ENCODE measurements at regions not wholly inside any gene's neighbourhood (a gene's known extent, or its start where the extent isn't known, plus 50 kb on each side); places are given as distances from the start of the nearest gene placed in this dataset.
"Not testable (repeated sequence)": the region's sequence is repeated elsewhere in the genome, so short reads cannot be mapped to it uniquely, and the experiment has no call there.

DNA sequence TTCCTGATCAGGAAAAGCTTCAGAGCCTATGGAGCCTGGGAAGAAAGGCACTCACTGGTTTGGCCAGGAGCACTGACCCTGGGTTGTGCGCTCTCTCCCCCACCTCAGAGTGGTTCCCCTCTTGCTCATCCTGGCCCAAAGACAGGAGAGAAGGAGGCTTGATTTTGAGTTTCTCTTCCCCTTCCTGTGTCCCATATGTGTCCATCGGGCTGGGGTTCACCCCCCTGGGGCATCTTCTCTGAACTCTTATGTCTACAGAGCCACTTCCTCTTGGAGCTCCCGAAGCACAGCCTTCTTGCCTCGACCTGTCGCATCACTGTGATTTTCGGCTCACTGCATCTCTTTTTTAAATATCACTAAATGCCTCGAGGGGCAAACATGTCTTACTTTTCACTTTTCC lies 692.3 kb downstream of the RNF144A start:
- DNase-seq, result no peak

DNA sequence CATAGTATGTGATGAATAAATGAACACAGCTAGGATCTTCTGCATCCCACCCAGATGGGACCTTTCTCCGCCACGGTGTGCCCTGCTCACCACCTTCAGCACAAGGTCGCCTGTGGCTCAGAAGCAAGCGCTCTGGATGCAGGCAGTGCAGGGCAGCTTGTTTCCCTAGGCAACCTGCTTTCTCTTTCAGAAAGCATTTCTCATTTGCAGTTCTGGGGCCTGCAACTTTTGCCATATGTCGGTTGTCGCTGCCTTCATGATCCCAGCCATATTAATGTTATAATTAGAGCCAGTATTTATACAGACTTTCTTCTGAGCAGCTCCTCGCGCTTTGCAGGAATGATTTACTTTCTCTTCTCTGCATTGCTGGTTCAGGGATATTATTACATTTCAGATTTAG lies 692.8 kb downstream of the RNF144A start:
- DNase-seq, result no peak

DNA sequence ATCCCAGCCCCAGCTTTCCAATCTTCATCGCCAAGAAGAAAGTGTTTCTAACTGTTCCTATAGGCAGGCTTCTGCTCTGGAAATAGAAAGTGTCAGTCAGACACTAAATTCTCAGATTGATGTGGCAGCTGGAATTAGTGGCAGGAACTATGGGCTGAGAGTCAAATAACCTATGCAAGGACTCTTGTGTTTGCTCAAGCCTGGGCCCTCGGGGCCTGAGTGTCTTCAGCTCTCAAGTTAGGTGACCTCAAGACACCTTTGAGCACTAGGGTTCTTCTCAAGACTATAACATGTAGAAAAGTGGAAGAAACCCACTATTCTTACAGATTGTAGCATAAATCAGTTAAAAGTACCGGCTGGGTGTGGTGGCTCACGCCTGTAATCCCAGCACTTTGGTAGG lies 694.5 kb downstream of the RNF144A start:
- no peak for DNase-seq

DNA sequence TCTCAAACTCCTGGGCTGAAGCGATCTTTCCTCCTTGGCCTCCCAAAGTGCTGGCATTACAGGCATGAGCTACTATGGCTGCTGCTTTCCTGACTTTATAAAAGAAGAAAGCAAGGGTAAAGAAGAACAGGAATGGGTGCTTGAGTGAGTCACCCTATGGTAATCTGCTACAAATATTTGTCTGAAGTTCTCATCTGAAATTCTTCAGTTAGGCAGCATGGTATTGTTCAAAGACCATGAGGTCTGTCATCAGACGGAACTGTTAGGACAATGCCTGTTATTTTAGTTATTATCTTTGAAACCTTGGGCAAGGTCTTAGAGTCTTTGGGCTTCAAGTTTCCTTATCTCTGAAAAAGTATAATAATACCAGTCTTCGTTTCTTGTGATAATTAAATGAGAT lies 695.8 kb downstream of the RNF144A start:
- DNase-seq, result no peak

DNA sequence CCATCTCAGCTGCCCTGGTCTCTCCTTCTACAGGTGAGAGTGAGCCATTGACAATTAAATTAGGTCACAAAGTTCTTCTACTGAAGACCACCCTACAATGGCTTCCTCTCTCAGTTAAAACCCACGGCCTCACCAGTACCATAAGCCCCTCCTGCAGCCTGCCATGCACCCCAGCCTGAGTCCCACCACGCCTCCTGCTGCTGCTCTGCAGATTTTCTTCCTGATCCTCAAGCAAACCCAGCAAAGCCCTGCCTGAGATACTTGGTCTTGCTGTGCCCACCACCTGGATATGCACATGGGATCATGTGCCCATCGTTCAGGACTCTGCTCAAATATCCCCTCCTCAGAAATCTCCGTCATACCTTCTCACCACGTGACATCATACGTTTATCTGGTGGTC lies 696.6 kb downstream of the RNF144A start:
- no peak for DNase-seq

DNA sequence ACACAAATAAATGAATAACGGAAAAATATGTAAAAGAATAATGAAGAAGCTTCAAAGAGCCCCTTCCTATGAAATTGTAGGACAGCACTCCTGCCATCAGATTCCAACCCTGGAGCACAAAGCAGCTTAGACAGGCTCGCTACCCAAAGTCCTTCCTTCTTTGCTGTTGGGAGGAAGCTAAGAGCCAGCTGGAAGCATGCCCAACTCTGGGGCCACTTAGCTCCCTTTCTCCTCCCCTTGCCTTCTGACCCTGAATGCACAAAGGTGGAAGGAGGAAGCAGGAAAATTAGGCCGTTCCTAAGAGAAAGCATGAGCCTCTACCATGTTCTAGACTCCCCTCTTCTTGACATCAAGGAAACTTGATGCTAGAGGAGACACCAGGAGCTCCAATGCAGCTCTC lies 700.8 kb downstream of the RNF144A start:
- DNase-seq, result no peak

DNA sequence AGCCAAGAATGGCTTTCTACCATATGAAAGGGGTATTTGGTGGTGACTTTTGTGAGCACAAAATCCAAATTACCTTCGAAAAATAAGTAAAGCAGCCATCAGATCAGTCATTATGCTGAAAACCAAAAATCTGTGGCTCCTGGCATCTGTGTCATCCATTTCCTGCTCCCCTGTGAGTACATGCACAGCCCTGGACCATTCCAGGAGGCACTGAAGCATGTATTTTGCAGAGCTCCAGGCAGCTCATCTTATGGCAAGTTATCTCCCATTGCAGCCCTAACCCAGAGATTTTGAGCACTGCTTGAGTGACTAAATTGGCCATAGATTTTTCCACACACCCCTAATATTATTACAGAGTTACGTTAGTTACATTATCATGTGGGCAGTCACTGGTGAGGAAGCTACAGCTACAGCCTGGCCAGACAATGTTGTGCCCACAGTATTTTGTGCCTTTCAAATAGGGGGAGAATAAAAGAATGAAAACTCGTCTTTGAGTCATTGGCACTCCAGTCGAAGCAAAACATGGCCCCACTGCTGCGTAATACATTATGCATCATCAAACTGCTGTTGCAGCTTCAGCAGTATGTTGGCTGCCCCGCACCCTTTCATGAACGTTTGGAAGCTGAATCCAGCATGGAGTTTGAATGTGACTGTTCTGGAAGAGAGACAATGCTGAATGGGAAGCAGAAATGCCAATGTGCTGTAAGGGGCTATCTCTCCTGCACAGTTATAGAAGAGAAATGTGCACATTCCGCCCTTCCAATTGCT lies 702.2 kb downstream of the RNF144A start:
- DNase-seq, result no peak

DNA sequence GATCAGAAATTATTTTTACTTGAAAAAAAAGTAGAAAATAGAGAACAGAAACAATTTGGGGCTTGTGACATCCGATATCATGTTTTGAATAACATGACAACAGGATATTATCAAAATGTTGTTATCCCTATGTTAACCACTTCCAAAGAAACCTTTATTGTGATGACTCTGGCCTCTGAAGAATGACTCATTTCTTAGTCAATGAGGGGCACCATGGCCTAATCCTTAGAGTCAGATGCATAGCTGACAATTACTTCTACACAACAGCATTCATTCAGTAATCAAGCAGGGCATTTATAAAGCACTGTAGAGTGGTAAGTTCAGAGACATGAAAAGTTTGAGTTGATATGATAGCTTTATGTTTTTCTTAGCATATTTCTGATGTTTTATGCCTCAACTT lies 703.0 kb downstream of the RNF144A start:
- no peak for DNase-seq

DNA sequence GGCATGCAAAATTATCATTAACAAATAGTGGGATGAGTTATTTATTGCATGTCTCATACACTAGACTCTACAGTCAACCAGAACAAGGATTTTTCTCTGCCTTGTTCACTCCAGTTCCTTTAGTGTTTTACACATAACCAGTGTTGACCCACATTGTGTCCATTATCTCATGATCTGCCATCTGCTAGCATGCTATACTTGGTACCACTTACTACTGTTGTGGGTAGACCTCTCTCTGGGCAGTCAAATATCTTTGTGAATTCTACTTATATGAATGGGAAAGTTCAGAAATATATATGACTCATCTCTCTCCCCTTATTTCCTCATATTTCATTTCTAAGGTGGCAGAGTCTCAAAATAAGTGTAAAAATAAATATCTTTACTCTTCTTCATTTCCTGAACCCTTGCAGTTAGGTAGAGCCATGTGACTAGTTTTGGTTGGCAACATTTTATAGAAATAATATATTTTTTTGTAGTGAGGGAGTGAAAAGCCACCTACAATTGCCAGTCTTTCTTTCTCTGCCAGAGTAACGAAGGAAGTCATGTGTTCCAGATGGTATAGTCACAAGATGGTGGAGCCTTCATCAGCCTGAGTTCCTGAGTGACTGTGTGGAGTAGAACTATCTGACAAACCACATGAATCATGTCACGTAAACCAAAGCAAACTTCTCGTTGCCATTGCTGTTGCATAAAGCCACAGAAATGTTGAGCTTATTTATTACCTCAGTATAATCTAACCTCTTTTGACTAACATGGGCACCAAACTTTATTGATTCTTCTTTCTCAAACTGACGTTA lies 704.0 kb downstream of the RNF144A start:
- no peak for DNase-seq

DNA sequence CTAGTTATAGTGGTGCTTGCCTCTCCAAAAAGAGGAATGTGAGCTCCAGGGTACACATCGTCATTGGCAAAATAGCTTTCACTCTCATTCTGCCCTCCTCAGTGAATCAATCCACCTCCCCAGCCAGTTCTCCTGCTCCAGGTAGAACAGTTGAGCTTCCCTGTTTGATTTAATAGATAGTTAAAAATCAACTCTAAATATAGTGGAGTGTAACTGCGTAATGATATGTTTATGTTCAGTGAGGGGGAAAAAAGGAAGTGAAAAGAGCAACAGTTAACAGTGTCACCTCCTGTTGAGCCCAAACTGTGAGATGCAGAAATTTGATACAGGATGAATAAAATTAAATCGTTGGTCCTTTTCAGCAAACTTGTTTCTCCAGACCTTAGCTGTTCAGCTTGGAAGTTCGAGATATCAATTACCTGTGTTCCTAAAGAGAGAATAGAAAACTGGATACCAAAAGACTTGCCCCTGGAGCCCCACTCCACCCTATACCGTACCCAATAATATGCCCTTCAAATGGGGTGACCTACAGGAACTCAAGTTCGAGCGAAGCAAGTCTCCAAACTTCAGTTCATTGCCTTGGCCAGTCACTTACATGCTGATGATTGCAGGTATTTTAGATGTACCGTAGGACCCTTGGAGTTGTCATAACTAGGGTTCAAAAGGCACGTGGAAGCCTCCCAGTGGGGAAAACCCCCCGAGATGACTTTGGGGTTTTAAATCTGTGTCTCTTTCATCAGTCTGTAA lies 708.4 kb downstream of the RNF144A start:
- no peak for DNase-seq

DNA sequence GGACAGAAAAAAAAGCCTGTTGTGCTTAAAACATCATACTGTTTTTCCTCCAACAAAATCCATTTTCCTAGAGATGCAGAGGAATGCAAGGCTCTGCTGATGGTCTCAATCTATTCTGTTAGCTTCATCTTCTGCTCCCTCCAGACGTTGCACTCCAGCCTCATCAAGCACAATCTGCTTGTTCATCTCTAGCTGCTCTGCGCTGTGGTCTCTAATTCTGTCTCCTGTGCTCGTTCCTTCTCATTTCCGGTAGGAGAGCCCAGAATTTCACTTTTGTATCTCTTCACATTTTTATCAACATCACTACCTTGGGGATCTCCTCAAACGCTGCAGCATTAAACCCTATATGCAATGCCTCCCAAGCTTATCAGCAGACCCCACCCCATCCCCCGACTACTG lies 708.9 kb downstream of the RNF144A start:
- no peak for DNase-seq

DNA sequence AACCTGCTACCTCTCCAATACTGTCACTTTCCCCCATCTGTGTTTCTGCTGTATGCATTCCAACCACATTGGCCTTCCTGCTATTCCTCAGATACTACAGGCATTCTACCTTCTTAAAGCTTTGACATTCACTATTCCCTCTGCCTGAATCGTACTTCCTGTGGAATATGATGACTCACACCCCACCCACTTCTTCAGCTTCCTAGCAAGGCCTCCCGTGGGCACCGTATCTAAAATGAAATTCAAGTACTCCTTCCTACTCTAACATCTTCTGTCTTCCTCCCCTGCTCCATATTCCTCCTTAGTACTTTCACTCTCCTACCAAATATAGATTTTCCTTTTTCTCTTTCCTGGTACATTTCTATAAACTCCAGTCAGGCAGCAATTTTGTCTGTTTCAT lies 710.4 kb downstream of the RNF144A start:
- DNase-seq, result no peak

DNA sequence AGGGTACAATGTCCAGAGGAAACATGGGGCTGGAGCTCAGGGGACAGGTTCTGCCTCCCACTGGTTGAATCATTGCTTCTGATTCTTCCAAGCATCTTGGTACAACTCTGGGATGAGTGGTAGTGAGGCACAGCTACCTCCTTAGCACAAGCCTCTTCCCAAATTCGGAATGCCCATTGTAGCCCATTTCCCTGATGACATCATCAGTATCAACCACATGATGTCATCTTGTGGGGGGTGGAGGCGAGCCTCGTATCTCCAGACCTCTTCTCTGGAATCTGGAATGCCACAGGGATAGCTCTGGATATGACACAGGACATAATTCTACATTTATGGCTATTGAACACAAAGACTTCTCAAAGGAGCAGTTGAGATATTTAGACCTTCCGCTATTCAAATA lies 715.2 kb downstream of the RNF144A start:
- no peak for DNase-seq

DNA sequence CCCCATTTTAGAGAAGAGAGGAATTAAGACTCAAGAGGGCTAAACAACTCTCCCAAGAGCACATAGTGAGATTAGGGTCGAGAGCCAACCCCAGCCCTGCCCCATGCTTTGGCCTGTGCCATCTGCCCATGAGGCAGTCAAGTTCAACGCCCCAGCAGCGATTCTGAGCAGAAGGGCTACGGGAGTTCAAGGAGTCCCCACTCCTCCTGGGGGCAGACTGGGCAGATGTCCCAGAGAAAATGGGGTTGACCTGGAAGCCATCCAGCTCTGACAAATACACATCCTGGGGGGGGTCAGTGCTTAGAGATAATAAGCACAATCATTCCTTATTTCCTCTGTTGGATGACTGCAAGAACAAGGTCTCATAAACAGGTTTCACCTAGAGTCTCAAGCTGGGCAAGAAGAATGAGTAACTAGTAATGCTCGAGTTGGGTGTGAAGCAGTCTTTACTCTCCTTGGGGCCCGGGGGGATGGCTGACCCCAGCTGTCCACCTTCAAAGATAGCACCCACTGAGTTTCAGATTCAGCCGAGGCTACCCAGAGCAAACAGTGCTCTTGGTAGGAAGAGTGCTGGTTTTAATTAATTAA lies 716.4 kb downstream of the RNF144A start:
- no peak for DNase-seq

DNA sequence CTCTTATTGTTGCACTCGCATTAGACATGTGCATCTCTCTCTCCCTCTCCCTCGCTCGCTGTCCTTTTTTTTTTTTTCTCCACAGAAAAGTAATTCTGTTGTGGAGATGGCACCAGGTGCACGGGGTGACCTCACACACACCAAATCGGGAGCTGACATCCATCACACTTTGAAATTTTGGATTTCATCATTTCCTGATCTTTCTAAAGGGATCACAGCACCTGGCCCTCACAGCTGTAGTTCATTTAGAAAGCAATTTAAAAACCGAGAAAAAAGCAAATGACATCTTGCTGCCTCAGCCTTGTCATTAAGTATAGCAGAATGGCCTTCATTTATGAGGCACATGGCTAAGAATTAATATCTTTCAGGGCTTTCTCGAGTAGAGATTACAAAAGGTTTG lies 717.2 kb downstream of the RNF144A start:
- no peak for DNase-seq

DNA sequence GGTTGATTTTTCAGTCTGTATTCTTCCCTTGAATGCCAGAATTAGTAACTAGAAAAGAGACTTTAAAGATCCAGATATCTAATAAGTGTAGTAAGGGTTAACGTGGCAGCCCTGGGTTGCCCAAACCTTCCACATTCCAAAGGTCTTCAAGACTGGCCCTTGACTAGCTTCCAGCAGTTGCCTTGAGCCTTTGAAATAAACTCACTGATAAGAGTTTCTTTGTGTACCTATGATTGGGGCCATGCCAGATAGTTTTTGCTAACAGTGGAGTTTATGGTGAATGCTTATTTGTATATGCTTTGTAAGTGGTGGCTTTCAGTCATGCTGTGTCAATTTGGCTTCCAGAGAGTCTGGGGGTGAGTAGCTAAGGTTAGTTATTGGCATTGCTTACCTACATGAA lies 722.3 kb downstream of the RNF144A start:
- no peak for DNase-seq

DNA sequence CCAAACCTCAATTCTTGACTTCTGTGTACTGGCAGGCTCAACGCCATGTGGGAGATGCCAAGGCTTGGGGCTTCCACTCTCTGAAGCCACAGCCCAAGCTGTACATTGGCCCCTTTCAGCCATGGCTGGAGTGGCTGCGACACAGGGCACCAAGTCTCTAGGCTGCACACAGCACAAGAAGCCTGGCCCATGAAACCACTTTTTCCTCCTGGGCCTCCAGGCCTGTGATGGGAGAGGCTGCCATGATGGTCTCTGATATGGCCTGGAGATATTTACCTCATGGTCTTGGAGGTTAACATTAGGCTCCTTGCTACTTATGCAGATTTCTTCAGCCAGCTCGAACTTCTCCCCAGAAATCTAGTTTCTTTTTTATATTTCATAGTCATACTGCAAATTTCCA lies 724.1 kb downstream of the RNF144A start:
- DNase-seq, result not testable (repeated sequence)

DNA sequence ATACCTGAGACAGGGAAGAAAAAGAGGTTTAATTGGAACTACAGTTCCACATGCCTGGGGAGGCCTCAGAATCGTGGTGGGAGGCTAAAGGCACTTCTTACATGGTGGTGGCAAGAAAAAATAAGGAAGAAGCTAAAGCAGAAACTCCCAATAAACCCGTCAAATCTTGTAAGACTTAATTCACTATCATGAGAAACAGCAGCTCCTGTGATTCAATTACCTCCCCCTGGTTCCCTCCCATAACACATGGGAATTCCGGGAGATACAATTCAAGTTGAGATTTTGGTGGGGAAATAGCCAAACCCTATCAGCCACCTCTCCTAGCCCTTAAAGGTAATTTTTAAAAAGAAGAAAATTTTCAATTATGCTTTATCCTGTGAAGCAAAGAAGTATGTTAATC lies 728.8 kb downstream of the RNF144A start:
- no peak for DNase-seq

DNA sequence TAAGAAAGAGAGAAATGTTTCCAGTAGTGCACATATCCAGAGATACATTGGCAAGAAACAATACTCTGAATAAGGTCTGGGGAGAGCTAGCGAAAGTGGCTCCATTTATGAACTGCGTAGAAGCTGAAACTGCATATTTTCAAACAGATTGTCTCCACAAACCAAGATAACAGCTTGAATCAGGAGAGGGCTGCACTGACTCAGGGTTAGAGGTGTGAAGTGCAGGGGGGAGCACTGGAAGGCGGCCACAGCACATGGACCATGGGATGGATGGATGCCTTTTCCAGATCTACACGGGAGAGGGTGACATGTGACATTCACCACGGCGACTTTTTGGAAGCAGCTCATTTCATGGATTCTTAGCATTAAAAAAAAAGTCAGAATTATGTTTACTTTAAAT lies 729.4 kb downstream of the RNF144A start:
- DNase-seq, result no peak

DNA sequence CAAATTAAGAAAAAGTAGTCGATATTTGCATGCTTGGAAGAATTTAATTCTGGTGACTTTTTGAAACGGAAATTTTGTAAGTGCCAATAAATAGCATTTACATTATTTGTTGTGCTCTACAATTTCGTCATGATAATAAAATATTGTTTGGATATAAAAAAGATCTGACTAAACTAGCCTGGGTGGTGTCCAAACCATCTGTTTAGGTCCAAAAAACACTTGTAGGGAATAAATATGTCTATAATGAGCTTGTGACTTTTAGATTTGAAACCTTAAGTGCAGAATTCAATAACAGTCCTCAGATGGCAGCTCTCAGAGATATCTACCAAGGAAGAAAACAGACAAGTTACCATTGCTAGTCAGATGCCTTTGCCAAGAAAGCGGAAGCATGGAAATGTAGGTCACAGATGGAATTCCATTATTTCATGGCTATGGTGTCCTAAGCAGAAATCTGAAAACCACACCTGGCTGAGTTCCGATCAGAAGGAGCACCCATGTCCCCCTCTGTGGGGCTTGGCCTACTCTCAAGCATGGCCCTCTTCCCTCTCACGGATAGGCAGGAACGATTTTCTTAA lies 731.1 kb downstream of the RNF144A start:
- DNase-seq, result no peak

DNA sequence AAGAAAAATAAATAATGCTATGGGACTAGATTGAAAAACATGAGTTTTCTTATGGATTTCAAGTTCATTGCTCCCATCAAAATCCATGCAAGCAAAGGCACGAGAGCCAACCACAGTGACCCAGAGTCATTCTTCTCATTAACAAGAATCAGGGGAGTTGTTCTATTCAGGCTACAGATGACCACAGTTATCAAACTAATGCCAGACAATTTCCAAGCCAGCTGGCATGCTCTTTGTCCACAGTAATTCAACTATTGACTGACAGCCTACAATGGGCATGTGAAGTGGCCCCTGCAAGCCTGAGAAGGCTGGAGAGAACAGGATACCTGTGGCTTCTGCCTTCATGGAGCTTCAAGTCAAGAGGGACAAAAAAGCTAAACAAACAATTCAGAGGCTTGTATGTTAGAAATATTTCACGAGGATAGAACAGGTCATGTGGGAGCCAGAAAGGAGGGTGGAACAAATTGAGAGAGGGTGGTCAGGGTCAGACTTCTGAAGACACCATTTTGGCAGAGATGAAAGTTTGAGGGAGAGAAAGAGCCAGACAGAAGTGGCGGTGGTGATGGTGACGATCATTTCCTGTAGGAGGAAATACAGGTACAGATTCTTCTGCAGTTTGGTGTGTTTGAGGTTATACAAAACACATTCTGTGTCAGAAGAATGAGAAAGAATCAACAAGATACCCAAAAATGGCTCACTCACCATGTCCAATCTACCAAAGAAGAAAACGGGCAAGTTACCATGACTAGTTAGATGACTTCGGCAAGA lies 732.4 kb downstream of the RNF144A start:
- peak; percentile 36 for DNase-seq

DNA sequence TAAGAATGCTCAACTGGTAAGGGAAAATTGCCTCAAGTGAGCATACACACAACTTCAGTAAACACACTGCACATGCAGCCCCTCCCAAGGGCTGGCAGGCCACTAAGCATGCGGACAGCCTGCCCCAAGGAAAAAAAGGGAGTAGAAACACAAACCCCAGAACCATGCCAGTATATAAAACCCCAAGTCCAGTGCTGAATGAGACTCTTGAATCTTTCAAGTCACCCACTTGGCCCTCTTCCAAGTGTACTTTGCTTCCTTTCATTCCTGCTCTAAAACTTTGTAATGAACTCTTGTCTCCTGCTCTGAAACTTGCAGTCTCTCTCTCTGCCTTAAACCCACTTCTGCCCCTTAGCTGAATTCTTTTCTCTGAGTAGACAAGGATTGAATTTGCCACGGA lies 736.4 kb downstream of the RNF144A start:
- DNase-seq, result no peak

Measured in CD4-positive, alpha-beta T cell treated with Interleukin-10 for 1 hour (primary cell).